LoVo (cell line): ENCODE measurements at regions not wholly inside any gene's neighbourhood (a gene's known extent, or its start where the extent isn't known, plus 50 kb on each side); places are given as distances from the start of the nearest gene placed in this dataset.
"Not testable (repeated sequence)": the region's sequence is repeated elsewhere in the genome, so short reads cannot be mapped to it uniquely, and the experiment has no call there.

Experiments used
- DNase-seq: peaks from one replicate; pipeline ENCODE4 v3.0.0-alpha.2; 2016; ENCODE audit warnings: low spot score

DNA sequence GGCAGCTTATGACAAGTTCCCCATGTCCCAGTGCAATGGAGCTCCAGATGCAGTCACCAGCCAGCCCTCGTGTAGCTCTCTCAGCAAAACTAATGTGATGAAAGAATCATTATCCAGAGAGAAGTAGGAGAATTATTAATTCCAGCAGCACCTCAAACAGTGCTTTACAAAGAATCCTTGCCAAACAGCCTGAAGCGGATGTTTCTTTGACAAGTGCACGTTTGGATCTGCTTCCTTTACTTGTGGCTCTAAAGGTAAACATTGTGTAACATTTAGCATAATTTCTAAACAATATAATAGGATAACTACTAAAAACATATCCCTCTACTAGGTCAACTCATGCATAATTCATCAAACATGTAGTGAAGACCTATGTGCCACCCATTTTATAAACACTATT is 197.0 kb downstream of the FAM181B start:
- DNase-seq, result no peak

DNA sequence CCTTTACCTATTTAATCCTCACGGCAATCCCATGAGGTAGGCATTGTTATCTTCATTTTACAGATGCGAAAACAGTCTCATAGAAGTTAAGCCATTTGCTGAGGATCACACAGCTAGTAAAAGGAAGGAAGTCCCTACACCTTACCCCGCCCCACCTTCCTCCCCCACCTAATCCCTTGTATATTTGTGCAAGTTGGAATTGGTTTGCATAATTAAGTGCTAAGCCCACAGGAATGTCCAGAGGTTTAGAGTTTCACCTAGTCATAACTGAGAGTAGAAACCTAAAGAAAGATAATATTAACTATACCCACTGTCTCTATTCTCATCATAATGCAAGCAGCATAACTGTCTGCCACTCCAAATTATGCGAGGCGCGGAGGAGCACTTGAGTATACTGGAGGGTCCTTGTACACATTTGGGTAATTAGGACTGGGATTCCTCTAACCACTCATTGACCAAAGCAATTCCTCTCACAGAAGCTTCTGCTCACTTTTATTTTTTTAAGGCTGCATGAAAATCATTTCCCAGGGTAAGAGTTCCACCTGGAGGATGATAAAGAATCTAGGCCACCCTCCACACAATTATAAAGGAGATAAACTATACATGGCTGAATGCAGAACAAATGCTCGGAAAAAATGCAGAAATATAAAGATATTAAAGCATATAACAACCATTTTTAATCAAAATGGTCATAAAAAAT is 199.9 kb downstream of the FAM181B start:
- no peak for DNase-seq

DNA sequence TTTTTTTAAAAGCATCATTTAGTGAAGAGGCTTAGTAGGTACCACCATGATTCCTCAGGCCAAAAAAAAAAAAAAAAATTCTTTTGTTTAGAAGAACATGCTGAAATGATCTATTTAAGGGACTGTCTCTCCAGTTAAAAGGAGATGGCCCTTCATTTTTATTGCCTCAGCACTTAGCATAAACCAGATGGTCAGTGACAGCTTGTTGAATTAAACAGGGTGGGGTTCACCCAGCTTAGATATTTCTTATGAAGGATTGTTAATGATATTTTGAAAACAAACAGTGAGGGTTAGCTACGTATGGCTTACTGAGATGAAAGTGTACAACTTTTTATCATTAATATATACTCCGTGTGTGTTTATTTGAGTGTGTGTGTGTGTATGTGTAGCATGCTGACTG is 203.7 kb downstream of the FAM181B start:
- DNase-seq, result no peak

DNA sequence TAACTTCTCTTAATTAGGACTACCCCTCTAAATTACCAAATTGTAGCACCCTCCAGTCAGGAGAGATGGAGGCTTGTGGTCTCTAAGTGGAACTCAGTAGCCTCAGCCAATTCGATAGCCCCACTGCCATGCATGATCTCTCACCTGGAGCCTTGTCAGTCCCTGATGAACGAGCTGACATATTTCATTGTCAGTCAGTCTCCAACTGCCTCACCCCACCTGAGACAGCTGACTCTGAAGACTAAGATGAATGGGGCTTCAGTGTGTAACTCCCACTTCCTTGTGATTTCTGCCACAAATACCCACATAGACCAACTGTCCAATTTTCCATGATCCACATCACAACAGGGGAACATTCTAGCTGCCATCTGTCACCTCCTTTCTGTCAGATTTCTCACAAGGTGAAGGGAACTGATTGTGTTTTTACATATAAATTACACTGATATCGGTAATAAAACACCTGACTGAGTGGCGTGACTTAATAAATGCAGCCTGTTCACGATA is 206.5 kb downstream of the FAM181B start:
- no peak for DNase-seq

DNA sequence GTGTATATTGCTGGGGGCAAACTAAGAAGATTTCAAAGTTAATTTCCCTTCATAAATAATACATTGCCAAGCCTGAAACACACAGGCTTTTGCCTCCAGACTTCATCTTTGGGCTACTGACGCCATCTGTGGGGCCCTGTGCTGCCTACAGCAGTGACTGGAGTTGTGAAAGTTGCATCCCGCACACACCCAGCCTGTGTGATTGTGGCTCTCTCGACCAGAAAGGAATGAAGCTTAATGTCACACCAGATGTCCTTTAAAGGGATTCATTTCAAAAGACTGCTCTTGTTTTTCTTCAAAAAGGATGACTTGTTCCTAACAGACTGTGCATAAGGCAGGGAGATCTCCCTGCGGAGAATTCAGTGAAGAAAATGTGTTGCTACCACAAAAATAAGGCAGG is 210.5 kb downstream of the FAM181B start:
- DNase-seq, result no peak

DNA sequence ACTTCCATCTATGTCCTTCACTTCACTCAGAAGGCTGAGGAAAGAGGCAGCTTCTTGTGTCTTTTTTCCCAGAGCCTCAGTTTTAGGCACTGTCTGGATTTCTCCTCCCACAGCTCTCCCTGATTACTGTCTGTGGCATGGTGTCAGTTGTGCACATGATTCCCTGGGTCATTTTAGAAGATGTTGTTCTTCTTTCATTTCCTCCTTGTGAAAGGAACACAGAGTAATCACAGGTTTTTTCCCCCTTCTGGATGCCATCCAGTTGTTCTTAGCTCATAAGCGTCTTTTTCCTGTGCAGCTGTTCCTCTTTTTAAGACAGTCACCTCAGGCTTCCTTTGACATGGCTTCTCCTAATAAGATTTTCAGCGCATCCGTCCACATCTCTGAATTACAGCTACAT is 212.2 kb downstream of the FAM181B start:
- DNase-seq, result no peak

DNA sequence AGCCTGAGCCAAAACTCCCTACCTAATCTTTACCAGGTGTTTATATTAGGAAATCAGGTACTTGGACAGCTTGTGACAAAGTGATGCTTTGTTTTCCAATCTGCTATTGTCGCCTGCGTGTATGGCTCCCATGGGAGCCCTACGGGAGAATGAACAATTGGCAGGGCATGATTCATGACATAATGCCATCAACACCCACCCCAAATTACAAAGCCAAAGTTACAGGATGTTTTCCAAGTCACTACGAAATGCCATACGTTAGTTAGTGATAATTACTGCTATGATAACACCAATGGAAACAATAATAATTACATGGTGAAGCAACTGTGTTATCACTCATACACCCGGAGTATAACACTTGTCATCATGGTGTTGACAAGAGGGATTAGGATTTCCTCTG is 226.4 kb downstream of the FAM181B start:
- DNase-seq, result no peak

DNA sequence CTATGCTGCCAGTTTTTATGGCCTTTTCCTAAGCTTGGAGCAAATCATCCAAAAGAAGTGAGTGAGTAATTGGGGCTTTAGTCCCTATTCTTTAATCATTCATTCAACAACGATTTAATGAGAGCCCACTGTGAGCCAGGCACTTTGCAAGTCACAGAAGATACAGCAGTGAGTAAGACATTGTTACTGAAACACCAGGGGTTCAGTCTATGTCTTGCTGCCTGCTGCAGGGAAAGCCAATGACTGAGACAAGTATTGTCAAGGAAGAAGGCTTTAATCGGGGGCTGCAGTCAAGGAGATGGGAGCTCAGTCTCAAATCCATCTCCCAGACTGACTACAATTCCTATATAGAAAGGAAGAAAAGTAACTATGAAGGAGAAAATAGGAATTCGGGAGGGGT is 228.3 kb downstream of the FAM181B start:
- DNase-seq, result no peak

DNA sequence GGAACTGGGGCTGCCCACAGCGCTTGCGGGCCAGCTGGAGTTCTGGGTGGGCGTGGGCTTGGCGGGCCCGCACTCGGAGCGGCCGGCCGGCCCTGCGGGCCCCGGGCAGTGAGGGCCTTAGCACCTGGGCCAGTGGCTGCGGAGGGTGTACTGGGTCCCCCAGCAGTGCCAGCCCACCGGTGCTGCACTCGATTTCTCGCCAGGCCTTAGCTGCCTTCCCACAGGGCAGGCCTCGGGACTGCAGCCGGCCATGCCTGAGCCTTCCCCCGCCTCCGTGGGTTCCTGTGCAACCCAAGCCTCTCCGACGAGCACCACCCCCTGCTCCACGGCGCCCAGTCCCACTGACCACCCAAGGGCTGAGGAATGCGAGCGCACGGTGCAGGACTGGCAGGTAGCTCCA is 232.5 kb downstream of the FAM181B start:
- DNase-seq, result not testable (repeated sequence)

DNA sequence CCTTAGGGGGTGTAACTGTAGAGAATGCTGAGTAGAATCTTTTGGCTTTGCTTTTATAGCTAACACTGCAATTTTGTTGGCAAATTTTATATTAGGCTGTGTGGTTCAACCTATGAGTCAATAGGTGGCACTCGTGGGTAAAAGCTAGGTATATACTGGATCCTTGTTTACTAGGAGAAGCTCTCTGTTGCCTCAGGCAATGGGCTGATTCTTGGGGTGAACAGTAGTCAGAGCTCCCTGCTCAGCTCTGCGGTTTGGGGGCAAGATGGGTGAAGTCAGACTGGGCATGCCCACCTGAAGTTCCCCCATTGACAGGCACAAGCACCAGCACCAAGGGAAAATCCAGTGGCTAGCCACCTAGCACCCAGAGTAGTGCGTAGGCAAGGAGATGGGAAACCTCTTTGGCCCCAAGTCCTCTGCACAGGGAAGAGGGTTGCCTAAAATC is 238.7 kb downstream of the FAM181B start:
- DNase-seq, result no peak

DNA sequence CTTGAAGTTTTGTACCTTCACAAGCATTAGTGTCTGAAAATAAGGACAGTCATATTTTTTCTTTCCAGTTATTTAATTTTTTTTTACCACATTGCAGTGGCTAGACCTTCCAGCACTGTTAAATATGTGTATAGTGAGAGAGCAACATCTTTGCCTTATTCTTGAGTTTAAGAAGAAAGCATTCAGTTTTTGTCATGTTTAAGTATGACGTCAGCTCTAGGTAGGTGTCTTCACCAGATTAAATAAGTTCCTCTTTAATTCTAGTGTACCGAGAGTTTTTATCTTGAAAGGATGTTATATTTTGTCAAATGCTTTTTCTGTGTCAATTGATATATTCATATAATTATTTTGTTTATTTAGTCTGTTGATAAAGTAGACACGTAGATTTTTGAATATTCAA is 258.8 kb downstream of the FAM181B start:
- DNase-seq, result no peak

DNA sequence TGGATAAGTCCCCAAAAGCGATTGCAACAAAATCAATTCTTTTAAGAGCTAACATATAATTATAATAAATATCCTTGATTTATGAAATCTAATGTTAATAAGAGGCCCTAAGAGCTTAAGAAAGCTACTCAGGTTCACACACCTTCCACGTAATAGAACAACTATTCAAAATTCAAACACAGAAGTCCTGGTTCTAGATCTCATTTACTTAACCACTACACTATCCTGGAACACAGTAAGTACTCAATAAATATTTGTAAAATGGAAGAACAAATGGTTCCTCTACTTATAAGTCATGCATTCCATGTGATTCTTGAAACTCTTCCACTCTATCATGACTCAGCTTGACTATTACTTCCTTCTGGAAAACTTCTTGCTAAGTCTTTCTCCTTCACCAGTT is 268.2 kb downstream of the FAM181B start:
- DNase-seq, result no peak

DNA sequence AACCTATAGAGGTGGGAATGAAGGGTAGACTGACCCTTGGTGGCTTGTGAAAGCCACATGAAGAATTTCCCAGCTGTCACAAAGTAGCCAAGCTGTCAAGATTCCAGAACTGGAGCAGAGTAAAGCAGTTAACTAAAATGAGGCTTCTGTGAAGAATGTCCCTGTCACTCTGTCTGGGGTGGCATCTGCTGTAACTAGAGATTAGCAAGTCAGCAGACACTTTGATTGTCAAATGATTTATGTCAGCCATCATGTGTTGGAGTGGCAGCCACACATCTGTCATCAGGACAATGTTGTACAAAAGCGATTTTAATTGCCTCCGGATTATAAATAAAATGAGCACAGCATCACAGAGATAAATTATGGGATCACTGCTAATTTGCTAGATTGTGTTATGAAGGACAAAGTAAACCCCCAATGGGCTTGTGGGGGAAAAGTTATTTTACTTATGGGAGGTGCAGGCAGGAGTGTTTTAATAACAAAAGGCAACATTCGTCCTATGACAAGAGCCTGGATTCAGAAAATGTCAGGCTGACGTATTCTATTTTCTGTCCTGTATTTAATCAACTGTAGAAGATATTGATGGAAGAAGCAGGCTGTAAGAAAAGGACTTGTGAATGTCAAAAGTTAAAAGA is 270.9 kb downstream of the FAM181B start:
- no peak for DNase-seq

DNA sequence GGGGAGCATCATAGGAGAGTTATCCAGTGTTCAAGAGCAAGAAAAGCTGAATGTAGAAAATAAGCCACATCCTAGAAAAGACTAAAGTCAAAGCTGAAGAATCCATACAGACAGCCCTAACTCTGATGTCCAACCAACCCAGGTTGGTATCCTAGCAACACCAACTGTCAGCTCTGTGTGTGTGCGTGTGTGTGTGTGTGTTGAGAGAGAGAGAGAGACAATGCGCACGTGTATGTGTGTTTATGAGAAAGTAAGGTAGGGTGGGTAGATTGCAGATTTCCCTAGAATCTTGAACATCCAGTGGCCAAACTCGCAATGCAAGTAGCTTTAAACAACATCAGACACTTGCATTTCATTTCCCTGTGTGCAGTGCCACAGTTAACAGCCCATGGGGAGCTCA is 274.9 kb downstream of the FAM181B start:
- no peak for DNase-seq

DNA sequence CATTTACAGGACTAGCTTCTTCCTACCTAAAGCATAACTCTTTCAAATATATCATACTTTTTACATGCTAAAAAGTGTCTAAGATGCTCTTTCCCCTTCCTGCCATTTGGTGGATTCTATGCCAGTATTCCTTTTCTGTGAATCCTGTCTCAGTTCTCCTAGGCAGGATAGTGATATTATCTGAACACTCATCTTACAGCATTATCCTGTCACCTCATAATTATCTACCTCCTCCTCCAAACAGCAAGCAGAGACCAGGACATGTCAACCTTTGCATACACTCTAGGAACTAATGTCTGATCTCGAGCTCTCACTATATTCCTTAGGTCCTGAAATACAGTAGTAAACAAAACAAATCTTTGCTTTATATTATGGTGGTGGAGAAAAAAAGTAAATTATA is 275.5 kb downstream of the FAM181B start:
- no peak for DNase-seq

DNA sequence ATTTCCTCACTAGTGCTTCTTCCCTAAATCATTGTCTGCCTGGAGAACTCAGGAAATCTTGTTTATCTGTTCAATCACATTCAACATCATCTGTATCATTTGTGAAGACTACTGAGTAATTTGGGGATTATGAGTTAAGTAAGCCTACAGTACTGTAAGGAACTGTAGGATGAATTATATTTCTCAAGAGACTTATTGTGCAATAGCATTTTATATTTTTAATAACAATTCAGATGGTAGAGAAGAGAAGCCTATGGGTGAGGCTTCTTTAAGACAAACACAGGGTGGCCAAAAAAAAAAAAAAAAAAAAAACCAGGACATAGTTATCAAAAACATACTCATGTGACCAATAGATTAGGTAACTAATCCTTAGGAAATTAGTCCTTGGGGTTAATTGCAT is 282.7 kb downstream of the FAM181B start:
- no peak for DNase-seq

DNA sequence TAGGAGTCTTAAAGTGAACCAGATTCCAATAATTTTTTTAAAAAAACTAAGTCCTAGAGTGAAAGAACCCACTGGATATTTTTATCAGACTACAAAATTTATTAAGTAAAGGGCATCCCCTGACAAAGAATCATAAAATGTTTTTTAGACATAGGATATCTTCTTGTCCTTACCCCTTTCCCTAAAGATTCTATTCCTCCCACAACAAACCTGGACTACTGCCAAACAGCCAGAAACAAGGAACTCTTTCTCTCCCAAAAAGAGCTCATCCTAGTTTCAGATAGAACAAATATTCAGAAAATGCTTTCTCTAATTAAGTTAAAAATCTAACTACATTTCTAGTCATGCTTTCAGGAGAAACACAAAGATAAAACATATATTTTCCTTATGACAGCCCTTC is 327.1 kb downstream of the FAM181B start:
- no peak for DNase-seq

DNA sequence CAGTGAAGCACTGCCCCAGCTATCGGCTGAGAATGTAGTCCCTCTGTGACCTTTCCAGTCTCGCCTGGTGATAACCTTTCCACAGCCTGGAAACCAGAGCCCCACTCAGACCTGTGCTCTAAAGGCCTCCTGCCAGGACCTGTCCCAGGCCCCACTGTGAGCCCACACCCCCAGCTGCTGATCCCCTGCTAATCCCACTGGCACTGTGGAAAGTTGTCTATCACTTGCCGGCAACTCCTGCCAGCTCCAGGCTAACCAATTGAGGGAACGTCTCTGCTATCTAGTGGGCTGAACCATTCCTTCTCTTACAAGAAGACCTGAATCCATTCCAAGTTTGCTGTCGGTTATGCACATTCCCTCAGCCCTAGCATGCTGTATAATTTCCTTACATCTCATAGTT is 328.2 kb downstream of the FAM181B start:
- no peak for DNase-seq

DNA sequence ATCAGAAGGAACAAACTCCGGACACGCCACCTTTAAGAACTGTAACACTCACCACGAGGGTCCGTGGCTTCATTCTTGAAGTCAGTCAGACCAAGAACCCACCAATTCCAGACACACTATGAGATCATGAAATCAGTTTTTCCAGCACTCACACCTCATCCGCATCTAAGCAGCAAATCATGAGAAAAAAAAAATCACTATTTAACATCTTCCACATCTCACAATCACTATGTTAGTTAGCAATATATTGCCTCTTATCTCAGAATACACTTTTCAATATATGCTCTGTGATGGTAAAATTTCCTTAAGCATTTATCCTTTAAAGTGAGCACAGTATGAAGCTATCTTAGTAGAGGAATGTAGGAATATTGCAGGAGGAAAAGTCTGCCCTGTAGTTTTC is 328.7 kb downstream of the FAM181B start:
- DNase-seq, result no peak

DNA sequence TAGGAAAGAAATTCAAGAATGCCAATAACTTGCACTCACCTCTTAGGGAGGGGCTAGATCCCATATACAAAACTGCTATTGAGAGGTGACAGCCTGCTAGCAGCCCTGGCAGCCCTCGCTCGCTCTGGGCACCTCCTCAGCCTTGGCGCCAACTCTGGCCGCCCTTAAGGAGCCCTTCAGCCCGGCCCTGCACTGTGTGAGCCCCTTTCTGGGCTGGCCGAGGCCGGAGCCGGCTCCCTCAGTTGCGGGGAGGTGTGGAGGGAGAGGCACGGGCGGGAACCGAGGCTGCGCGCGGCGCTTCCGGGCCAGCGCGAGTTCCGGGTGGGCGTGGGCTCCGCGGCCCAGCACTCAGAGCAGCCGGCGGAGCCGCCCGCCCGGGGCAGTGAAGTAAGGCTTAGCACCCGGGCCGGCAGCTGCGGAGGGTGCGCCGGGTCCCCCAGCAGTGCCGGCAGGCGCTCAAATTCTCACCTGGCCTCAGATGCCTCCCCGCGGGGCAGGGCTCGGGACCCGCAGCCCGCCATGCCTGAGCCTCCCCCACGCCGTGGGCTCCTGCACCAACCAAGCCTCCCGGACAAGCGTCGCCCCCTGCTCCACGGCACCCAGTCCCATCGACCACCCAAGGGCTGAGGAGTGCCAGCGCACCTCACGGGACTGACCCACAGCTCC is 329.9 kb downstream of the FAM181B start:
- no peak for DNase-seq

DNA sequence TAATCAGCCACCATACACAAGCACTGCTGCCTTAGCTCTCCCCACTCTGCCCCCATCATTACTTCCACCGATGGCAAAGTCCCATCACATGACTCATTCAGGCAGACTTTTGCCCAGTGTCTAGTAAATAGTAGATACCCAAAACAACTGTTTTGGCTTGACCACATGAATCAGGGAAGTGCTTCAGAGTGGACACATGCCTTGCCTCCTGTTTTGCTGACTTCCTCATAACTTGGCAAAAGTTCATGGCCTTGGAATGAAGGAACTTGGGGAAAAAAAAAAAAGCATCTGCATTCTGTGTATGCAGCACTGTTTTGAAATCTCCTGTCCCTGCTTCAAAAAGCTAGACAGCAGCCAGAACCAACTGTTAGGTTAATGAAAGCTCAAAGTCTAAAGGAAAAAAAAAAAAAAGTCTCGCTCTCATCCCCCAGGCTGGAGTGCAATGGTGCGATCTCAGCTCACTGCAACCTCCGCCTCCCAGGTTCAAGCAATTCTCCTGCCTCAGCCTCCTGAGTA is 335.3 kb downstream of the FAM181B start:
- no peak for DNase-seq

DNA sequence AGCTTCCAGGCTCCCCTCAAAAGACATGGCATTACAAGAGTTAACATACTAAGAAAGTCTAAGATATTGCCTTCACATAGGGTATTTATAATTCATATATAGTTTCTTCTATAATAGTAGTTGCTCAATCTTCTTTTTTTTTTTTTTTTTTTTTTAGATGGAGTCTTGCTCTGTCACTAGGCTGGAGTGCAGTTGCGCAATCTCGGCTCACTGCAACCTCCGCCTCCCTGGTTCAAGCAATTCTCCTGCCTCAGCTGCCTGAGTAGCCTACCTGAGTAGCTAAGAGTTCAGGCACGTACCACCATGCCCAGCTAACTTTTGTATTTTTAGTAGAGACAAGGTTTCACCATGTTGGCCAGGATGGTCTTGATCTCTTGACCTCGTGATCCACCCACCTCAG is 337.0 kb downstream of the FAM181B start:
- DNase-seq, result not testable (repeated sequence)

DNA sequence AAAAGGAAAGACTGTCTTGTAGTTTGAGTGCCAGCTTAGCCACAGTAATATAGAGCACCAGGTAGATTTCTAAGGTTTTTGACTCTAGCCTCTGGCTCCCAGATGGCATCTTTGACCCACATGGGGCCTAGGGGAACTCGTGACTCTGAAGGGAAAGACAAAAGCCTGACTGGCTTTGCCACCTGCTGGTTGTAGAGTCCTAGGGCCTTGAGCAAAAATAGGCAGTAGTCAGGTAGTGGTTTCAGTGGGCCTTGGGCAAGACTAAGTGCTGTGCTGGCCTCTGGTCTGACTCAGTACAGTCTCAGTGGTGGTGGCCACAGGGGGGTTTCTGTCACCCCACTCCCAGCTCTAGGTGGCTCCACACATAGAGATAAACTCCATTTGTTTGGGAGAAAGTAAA is 349.4 kb downstream of the FAM181B start:
- no peak for DNase-seq
